HFF-Myc (cell line): ENCODE measurements at regions not wholly inside any gene's neighbourhood (a gene's known extent, or its start where the extent isn't known, plus 50 kb on each side); places are given as distances from the start of the nearest gene placed in this dataset.

Experiments used
- DNase-seq: peaks from one replicate; pipeline ENCODE4 v3.0.0-alpha.2; 2011; ENCODE audit warnings: low read depth; ENCODE audit errors: extremely low read depth
- H3K4me3 ChIP-seq: replicated peaks from 2 replicates; pipeline ENCODE4 v1.5.1; 2011; ENCODE audit warnings: low read depth, mild to moderate bottlenecking, control low read depth, low read length
- CTCF ChIP-seq: IDR thresholded peaks from 2 replicates; pipeline ENCODE4 v1.5.1; 2012; ENCODE audit warnings: mild to moderate bottlenecking, low read depth, low read length, control low read depth; ENCODE audit errors: missing control alignments

- H3K4me3 ChIP-seq: no peak overlapping the region
- DNase-seq: no peak
- no peak for TF ChIP-seq CTCF
Observed at GRCh38 chr6:137775227-137775626, 91.8 kb upstream of the TNFAIP3 start.

GRCh38 chr6:137775720-137776119 is 91.3 kb upstream of the TNFAIP3 start:
- no peak for DNase-seq
- TF ChIP-seq CTCF: no peak
- H3K4me3 ChIP-seq: no peak overlapping the region

GRCh38 chr6:137776256-137776655 is 90.8 kb upstream of the TNFAIP3 start:
- no peak overlapping the region for H3K4me3 ChIP-seq
- no peak for DNase-seq
- TF ChIP-seq CTCF: no peak

- DNase-seq: no peak
- no peak for TF ChIP-seq CTCF
- H3K4me3 ChIP-seq: no peak overlapping the region
Observed at GRCh38 chr6:137776786-137777686, 90.0 kb upstream of the TNFAIP3 start.

GRCh38 chr6:137777687-137778075 is 89.4 kb upstream of the TNFAIP3 start:
- DNase-seq: no peak
- TF ChIP-seq CTCF: no peak
- H3K4me3 ChIP-seq: no peak overlapping the region

GRCh38 chr6:137779982-137780381 is 87.1 kb upstream of the TNFAIP3 start:
- no peak for DNase-seq
- TF ChIP-seq CTCF: no peak
- H3K4me3 ChIP-seq: no peak overlapping the region
